ENCODE measurements at regions not wholly inside any gene's neighbourhood (a gene's known extent, or its start where the extent isn't known, plus 50 kb on each side); places are given as distances from the start of the nearest gene placed in this dataset.

GRCh38 chr2:215808194-215808593 is 205.2 kb downstream of the MREG start:
- Histone ChIP-seq H3K4me1 (ENCODE audit: low read depth) (no peaks in the 10 kb centered on the region), H3K36me3 (no peaks in the 10 kb centered on the region), H3K27ac (no peak overlapping the region), H3K27me3 (no peaks in the 10 kb centered on the region), H3K9me3 (ENCODE audit: low read depth) (no peaks in the 10 kb centered on the region), H3K4me3 (no peak overlapping the region)
- no peak for TF ChIP-seq CTCF (IDR thresholded peaks at IDR 0.05; ENCODE audit: low read depth, low read length)
- no peak for DNase-seq (ENCODE audit: low read depth in 1 of 2, low spot score in 1 of 2)

GRCh38 chr2:215805493-215805892 is 207.9 kb downstream of the MREG start:
- DNase-seq (ENCODE audit: low read depth in 1 of 2, low spot score in 1 of 2): no peak
- no peaks in the 10 kb centered on the region for H3K9me3 ChIP-seq (ENCODE audit: low read depth)
- H3K4me1 ChIP-seq (ENCODE audit: low read depth): no peaks in the 10 kb centered on the region
- H3K27ac ChIP-seq: no peak overlapping the region
- H3K4me3 ChIP-seq: no peak overlapping the region
- H3K36me3 ChIP-seq: no peaks in the 10 kb centered on the region
- H3K27me3 ChIP-seq: no peaks in the 10 kb centered on the region
- TF ChIP-seq CTCF (IDR thresholded peaks at IDR 0.05; ENCODE audit: low read depth, low read length): no peak

- H3K36me3 ChIP-seq: no peaks in the 10 kb centered on the region
- no peak for TF ChIP-seq CTCF (IDR thresholded peaks at IDR 0.05; ENCODE audit: low read depth, low read length)
- DNase-seq (ENCODE audit: low read depth in 1 of 2, low spot score in 1 of 2): no peak
These were observed 210.2 kb downstream of the MREG start for GRCh38 chr2:215803150-215803549.

GRCh38 chr2:215799194-215799593 is 214.2 kb downstream of the MREG start:
- H3K4me3 ChIP-seq: no peak overlapping the region
- no peaks in the 10 kb centered on the region for H3K36me3 ChIP-seq
- no peaks in the 10 kb centered on the region for H3K4me1 ChIP-seq (ENCODE audit: low read depth)
- no peaks in the 10 kb centered on the region for H3K9me3 ChIP-seq (ENCODE audit: low read depth)
- H3K27me3 ChIP-seq: no peaks in the 10 kb centered on the region
- no peak for DNase-seq (ENCODE audit: low read depth in 1 of 2, low spot score in 1 of 2)
- no peak overlapping the region for H3K27ac ChIP-seq
- TF ChIP-seq CTCF (IDR thresholded peaks at IDR 0.05; ENCODE audit: low read depth, low read length): no peak

More at GRCh38 chr2:215803150-215803549, 210.2 kb downstream of the MREG start:
- Histone ChIP-seq H3K27me3 (no peaks in the 10 kb centered on the region), H3K27ac (no peak overlapping the region), H3K9me3 (ENCODE audit: low read depth) (no peaks in the 10 kb centered on the region), H3K4me3 (no peak overlapping the region), H3K4me1 (ENCODE audit: low read depth) (no peaks in the 10 kb centered on the region)

- H3K9me3 ChIP-seq (ENCODE audit: low read depth): no peaks in the 10 kb centered on the region
- no peaks in the 10 kb centered on the region for H3K36me3 ChIP-seq
- peak in 1 of 2 donors; percentile 54 for DNase-seq (ENCODE audit: low read depth in 1 of 2, low spot score in 1 of 2)
- H3K4me1 ChIP-seq (ENCODE audit: low read depth): peaks cover 8% of the 10 kb centered on the region
- no peak overlapping the region for H3K27ac ChIP-seq
- no peaks in the 10 kb centered on the region for H3K27me3 ChIP-seq
- TF ChIP-seq CTCF (IDR thresholded peaks at IDR 0.05; ENCODE audit: low read depth, low read length): no peak
- no peak overlapping the region for H3K4me3 ChIP-seq
These were observed 215.7 kb downstream of the MREG start for GRCh38 chr2:215797676-215798075.
